Amniotic stem cell (primary cell): ENCODE measurements at regions not wholly inside any gene's neighbourhood (a gene's known extent, or its start where the extent isn't known, plus 50 kb on each side); places are given as distances from the start of the nearest gene placed in this dataset.

Experiments
- DNase-seq: peaks from one replicate; lab custom pipeline; 2025; lab: John Stamatoyannopoulos, UW

DNA sequence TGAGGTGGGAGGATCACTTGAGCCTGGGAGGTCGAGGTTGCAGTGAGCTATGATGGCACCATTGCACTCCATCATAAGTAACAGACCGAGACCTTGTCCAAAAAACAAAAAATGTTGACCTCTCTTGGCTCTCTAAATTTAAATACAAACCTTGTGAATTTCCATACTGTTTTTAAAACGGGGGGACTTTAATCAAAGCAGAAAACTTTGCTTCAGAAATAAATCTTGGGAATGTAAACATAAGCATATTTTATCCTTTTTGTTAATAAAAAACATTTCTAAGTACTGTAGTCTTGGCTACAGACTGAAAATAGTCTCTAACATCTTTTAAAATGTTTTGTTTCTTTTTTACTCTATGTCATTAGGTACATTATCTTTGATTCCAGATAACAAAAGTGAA is 130.7 kb upstream of the RASSF8 start:
- DNase-seq, result no peak

GRCh38 chr12:25828188-25828587 is 130.3 kb upstream of the RASSF8 start:
- DNase-seq, result no peak

DNA sequence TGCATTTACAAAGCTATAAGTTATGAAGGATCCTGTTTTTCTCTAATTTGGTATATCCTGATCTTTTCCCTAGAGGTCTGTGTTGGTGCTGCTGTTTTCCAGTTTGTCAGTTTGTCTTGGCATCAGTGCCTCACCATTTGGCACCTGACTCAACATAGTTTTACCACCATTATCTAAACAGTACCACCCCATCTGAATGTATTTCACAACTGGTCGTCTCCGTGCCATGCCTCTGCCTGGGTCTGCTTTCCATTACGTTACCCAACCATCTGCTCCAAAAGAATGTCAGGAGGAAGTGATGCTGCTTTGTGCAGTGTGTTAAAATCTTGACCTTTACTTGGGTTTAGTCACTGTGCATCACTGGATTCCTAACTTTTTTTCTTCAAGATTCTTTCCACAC is 129.3 kb upstream of the RASSF8 start:
- peak; percentile 94 for DNase-seq

GRCh38 chr12:25830456-25830855 is 128.0 kb upstream of the RASSF8 start:
- DNase-seq, result peak; percentile 51

DNA sequence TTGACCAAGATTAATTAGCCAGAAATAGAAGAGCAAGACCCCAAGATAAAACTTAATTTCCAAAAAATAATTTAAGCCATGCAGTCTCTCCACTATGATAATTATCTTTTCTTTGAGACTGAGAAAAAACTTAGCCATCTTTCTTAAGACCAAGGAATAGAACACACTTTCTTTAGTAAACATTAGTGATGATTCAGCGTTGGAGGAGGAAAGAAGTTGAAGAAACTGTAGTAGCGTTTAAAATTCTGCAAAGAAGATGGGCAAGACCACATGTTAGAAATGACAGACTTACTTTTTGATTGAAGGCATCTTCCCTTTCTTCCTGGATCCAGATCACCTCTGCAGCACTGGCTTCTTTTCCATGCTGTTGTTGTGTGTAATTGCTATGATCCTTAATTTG is 124.8 kb upstream of the RASSF8 start:
- no peak for DNase-seq

- no peak for DNase-seq
These were observed 123.1 kb upstream of the RASSF8 start for GRCh38 chr12:25835385-25835784.

- no peak for DNase-seq
These were observed 120.5 kb upstream of the RASSF8 start for GRCh38 chr12:25838007-25838406.

DNA sequence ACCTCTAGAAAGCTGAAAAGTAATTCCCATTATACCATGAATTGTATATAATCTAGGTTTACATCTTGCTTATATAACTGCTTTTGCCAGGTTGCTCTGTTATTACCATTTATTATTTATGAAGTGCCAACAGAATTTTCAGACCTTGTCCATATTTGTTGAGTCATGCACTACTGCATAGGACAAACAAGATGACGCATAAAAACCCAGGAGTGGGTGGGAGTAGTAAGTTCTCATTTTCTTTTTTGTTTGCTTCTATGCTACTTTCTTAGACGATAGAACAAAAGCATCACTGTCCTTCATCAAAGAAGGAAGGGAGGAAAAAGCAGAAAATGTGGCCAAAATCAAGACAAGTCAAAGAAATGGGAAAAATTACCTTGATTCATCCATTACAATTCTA is 119.0 kb upstream of the RASSF8 start:
- DNase-seq, result no peak

GRCh38 chr12:25840678-25841465 is 117.6 kb upstream of the RASSF8 start:
- peak; percentile 13 for DNase-seq

DNA sequence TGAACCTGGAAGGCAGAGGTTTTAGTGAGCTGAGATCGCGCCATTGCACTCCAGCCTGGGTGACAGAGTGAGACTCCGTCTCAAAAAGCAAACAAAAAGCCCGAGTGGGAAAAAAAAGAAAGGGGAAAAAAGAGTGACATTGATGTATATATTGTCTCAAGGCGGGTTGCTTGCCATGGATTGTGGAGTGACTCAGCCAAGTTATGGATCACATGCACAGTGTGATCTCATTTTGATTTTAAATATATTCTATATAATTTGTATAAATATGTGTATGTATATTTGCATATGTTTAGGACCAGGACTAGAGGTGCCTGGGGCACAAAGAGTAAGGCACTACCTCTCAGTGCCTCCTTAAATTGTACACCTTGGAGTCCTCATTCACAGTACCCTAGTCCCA is 116.2 kb upstream of the RASSF8 start:
- DNase-seq, result no peak

- no peak for DNase-seq
These were observed 114.5 kb upstream of the RASSF8 start for GRCh38 chr12:25843976-25844375.

- DNase-seq, result no peak
These were observed 113.1 kb upstream of the RASSF8 start for GRCh38 chr12:25845415-25845814.

- DNase-seq, result no peak
These were observed 105.7 kb upstream of the RASSF8 start for GRCh38 chr12:25852792-25853191.

- DNase-seq, result no peak
These were observed 105.0 kb upstream of the RASSF8 start for GRCh38 chr12:25853316-25854095.

DNA sequence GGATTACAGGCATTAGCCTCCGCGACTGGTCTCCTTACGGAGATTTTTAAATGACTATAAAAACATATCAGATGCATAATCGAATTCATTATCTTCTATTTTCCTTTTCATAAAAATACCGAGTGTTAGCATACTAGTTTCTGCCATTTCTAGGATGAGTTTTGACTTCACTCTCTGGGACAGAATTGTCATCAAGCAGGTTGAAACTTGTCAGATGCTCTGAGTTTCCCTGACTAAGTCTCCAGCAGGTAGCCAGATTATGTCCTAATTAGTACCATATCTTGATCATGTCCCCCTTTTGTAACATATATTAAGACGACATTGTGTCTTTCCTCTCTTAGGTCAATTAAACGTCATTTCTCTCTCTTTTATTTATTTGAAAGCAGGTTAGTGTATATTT is 103.5 kb upstream of the RASSF8 start:
- no peak for DNase-seq

DNA sequence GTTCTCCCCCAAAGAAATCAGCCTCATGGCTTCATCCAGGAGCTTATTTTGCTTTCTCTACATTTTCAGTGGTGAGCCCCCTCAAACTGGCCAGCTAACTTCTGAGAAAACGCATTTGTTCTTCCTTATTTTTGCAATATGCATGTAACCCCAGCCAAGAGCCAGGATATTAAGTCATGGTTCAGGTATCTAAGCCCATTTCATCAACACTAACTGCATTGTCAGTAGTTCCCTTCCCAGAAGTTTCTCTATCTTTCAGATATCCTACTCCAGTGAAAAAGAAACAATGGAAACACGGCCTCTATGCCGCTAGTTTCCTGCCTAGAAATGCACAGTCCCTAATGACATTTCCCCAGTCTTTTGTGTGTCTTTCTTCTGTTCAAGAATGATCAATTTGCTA is 102.8 kb upstream of the RASSF8 start:
- DNase-seq, result no peak

DNA sequence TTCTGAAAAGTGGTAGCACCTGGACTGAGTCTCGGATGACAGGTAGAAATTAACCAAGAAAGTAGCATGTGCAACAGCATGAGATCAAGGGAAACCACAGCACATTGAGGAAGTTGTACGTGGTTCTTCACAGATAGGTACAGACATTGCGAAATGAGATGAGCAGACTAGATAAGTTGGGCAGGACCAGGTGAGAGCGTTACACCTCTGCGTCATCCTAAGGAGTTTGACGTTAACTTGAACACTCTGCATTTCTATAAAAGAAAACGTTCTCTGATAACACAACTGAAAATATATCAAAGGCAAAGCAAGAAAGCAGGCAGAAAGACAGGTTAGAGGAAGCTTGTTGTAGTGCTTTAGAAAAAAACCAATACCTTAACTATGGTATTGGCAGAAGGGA is 98.5 kb upstream of the RASSF8 start:
- DNase-seq, result no peak

DNA sequence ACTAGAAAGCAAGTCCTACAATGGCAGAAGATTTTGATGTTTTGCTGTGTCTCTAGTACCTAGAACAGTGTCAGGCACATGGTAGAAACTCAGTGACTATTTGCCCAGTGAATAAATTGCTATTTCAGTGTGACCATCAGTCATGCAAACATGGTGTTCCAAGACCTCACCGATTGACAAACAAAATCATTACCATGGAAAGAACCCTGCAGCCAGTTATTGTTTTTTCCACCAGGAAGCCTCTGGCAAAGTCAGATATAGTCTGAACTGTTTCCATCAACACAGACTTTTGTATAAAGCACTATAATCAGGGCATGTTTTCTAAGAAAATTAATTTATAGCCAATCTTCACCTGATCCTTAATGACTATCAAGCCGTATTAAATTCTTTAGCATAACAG is 97.3 kb upstream of the RASSF8 start:
- no peak for DNase-seq

GRCh38 chr12:25864306-25865276 is 93.9 kb upstream of the RASSF8 start:
- no peak for DNase-seq

GRCh38 chr12:25866586-25867378 is 91.7 kb upstream of the RASSF8 start:
- no peak for DNase-seq

- no peak for DNase-seq
These were observed 90.3 kb upstream of the RASSF8 start for GRCh38 chr12:25868193-25868592.

- DNase-seq, result no peak
These were observed 86.3 kb upstream of the RASSF8 start for GRCh38 chr12:25872137-25872536.
